Stimulated activated CD8-positive, alpha-beta memory T cell treated with anti-CD3 and anti-CD28 coated beads, Interleukin-2, amount 100 ng/mL, for 48 hours (primary cell): ENCODE measurements at regions not wholly inside any gene's neighbourhood (a gene's known extent, or its start where the extent isn't known, plus 50 kb on each side); places are given as distances from the start of the nearest gene placed in this dataset.
"Not testable (repeated sequence)": the region's sequence is repeated elsewhere in the genome, so short reads cannot be mapped to it uniquely, and the experiment has no call there.

Experiments used
- DNase-seq, 2 donors: peaks; one replicate each; pipeline ENCODE4 v3.0.0-alpha.2; 2020; ENCODE audit warnings: low read depth in 2 of 2

GRCh38 chr6:130557481-130558112, 191.8 kb downstream of the TMEM200A start:
- DNase-seq: no peak

GRCh38 chr6:130558131-130558530, 192.3 kb downstream of the TMEM200A start:
- DNase-seq: no peak

GRCh38 chr6:130559166-130559565, 193.3 kb downstream of the TMEM200A start:
- no peak for DNase-seq

GRCh38 chr6:130560231-130560630, 194.4 kb downstream of the TMEM200A start:
- no peak for DNase-seq

GRCh38 chr6:130561159-130561558, 195.3 kb downstream of the TMEM200A start:
- DNase-seq: not testable (repeated sequence)

GRCh38 chr6:130565696-130566095, 199.9 kb downstream of the TMEM200A start:
- DNase-seq: no peak

GRCh38 chr6:130574146-130574545, 208.3 kb downstream of the TMEM200A start:
- DNase-seq: no peak

GRCh38 chr6:130575557-130575956, 209.7 kb downstream of the TMEM200A start:
- DNase-seq: no peak

- DNase-seq: peak; percentile 8 to 15
These were observed 210.2 kb downstream of the TMEM200A start for GRCh38 chr6:130575971-130576370.

GRCh38 chr6:130577178-130577919, 211.5 kb downstream of the TMEM200A start:
- DNase-seq: no peak

- no peak for DNase-seq
These were observed 212.9 kb downstream of the TMEM200A start for GRCh38 chr6:130578713-130579112.

GRCh38 chr6:130583268-130583667, 217.5 kb downstream of the TMEM200A start:
- DNase-seq: no peak

GRCh38 chr6:130585587-130585986, 219.8 kb downstream of the TMEM200A start:
- DNase-seq: no peak

GRCh38 chr6:130587778-130588520, 222.1 kb downstream of the TMEM200A start:
- no peak for DNase-seq

GRCh38 chr6:130593200-130593599, 227.4 kb downstream of the TMEM200A start:
- no peak for DNase-seq

- DNase-seq: no peak
These were observed 228.1 kb downstream of the TMEM200A start for GRCh38 chr6:130593948-130594347.

GRCh38 chr6:130598021-130598989, 228.9 kb upstream of the SMLR1 start:
- DNase-seq: no peak

- DNase-seq: no peak
These were observed 226.3 kb upstream of the SMLR1 start for GRCh38 chr6:130600880-130601341.

- no peak for DNase-seq
These were observed 224.9 kb upstream of the SMLR1 start for GRCh38 chr6:130602151-130602770.

- DNase-seq: no peak
These were observed 223.8 kb upstream of the SMLR1 start for GRCh38 chr6:130603391-130603790.

- DNase-seq: no peak
These were observed 222.3 kb upstream of the SMLR1 start for GRCh38 chr6:130604841-130605399.
